IMR-90 (cell line): ENCODE measurements at regions not wholly inside any gene's neighbourhood (a gene's known extent, or its start where the extent isn't known, plus 50 kb on each side); places are given as distances from the start of the nearest gene placed in this dataset.

Experiments used
- ATAC-seq: fragments of 200-7000 bp; cut with Tn5 transposase; 2 replicates; pipeline ENCODE4 v1.9.1; 2020; ENCODE audit warnings: low read depth, mild to moderate bottlenecking, moderate library complexity
- BruUV-seq: library from RNA; stranded (reverse); fragments of 400-500 nt; replicated peaks from 2 replicates; lab custom pipeline; 2021; lab: Mats Ljungman, UMichigan
- CTCF ChIA-PET: fragments of 300-600 bp; formaldehyde crosslinking; extraction: SDS; loops from one replicate; lab custom pipeline; 2021; ENCODE audit warnings: antibody characterized with exemption; lab: Yijun Ruan, JAX
- POLR2A ChIA-PET: fragments of 300-600 bp; sonication (Branson Sonifier 250); formaldehyde crosslinking; loops from one replicate; lab custom pipeline; 2022; ENCODE audit warnings: antibody characterized with exemption; ENCODE audit not compliant: unreplicated experiment; lab: Charles Lee
- DNase-seq: peaks from one replicate; pipeline ENCODE4 v3.0.0; 2013
- H2AFZ ChIP-seq: replicated peaks from 2 replicates; pipeline ENCODE3; 2013; ENCODE audit warnings: low read length, mild to moderate bottlenecking; ENCODE audit not compliant: poor library complexity
- H2AK5ac ChIP-seq: 2 replicates; pipeline ENCODE4 v1.6.1; 2013; ENCODE audit warnings: low read depth, low read length, inconsistent platforms
- H2AK9ac ChIP-seq: replicated peaks from 2 replicates; pipeline ENCODE3; 2013; ENCODE audit warnings: mild to moderate bottlenecking, low read depth, low read length, moderate library complexity; ENCODE audit not compliant: poor library complexity
- H2BK120ac ChIP-seq: 2 replicates; pipeline ENCODE4 v1.6.1; 2013; ENCODE audit warnings: low read depth, low read length, inconsistent platforms
- H2BK15ac ChIP-seq: 3 replicates; pipeline ENCODE4 v1.6.1; 2013; ENCODE audit warnings: low read depth, low read length, inconsistent platforms
- H2BK20ac ChIP-seq: 2 replicates; pipeline ENCODE4 v1.6.1; 2013; ENCODE audit warnings: low read depth, mild to moderate bottlenecking, inconsistent platforms, low read length, moderate library complexity
- H2BK5ac ChIP-seq: 2 replicates; pipeline ENCODE4 v1.6.1; 2013; ENCODE audit warnings: mild to moderate bottlenecking, low read depth, low read length, inconsistent platforms; ENCODE audit not compliant: poor library complexity, severe bottlenecking
- H3K14ac ChIP-seq: replicated peaks from 2 replicates; pipeline ENCODE4 v1.6.1; 2013; ENCODE audit warnings: low read depth, low read length, inconsistent platforms
- H3K18ac ChIP-seq: 2 replicates; pipeline ENCODE4 v1.6.1; 2013; ENCODE audit warnings: low read depth, low read length, control low read depth
- H3K23ac ChIP-seq: 2 replicates; pipeline ENCODE4 v1.6.1; 2013; ENCODE audit warnings: low read depth, low read length, inconsistent platforms
- H3K27ac ChIP-seq: 2 replicates; pipeline ENCODE4 v1.5.1; 2013; ENCODE audit warnings: mild to moderate bottlenecking, control low read depth, low read length; ENCODE audit not compliant: insufficient read depth
- H3K27me3 ChIP-seq: 2 replicates; pipeline ENCODE4 v1.6.1; 2013; ENCODE audit warnings: low read length; ENCODE audit not compliant: control insufficient read depth, insufficient read depth
- H3K36me3 ChIP-seq: 2 replicates; pipeline ENCODE4 v1.6.1; 2013; ENCODE audit warnings: low read length, mixed read lengths; ENCODE audit not compliant: control insufficient read depth, insufficient read depth
- H3K4ac ChIP-seq: 2 replicates; pipeline ENCODE4 v1.6.1; 2013; ENCODE audit warnings: low read depth, low read length, inconsistent platforms
- H3K4me1 ChIP-seq: 2 replicates; pipeline ENCODE4 v1.6.1; 2013; ENCODE audit warnings: low read length, mixed read lengths; ENCODE audit not compliant: control insufficient read depth, insufficient read depth
- H3K4me2 ChIP-seq: 2 replicates; pipeline ENCODE4 v1.6.1; 2013; ENCODE audit warnings: low read depth, mild to moderate bottlenecking, control low read depth, low read length, moderate library complexity
- H3K4me3 ChIP-seq: 2 replicates; pipeline ENCODE4 v1.5.1; 2013; ENCODE audit warnings: low read depth, mild to moderate bottlenecking, control low read depth, low read length, moderate library complexity; ENCODE audit not compliant: insufficient read depth
- H3K56ac ChIP-seq: 2 replicates; pipeline ENCODE4 v1.6.1; 2013; ENCODE audit warnings: low read length, inconsistent platforms; ENCODE audit not compliant: insufficient read depth; ENCODE audit errors: extremely low read depth
- H3K79me1 ChIP-seq, 2 experiments: 2 replicates each; pipeline ENCODE4 v1.6.1; 2013; ENCODE audit warnings: low read length in 2 of 2, inconsistent platforms in 1 of 2, low read depth in 1 of 2
- H3K9ac ChIP-seq: 2 replicates; pipeline ENCODE4 v1.6.1; 2013; ENCODE audit warnings: low read depth, low read length, control low read depth
- H3K9me1 ChIP-seq: 2 replicates; pipeline ENCODE4 v1.6.1; 2013; ENCODE audit warnings: low read length, inconsistent platforms; ENCODE audit not compliant: insufficient read depth
- H3K9me3 ChIP-seq: 2 replicates; pipeline ENCODE4 v1.6.1; 2013; ENCODE audit warnings: low read length; ENCODE audit not compliant: control insufficient read depth, insufficient read depth
- H4K20me1 ChIP-seq: 2 replicates; pipeline ENCODE4 v1.6.1; 2013; ENCODE audit warnings: low read length, inconsistent platforms; ENCODE audit not compliant: insufficient read depth
- H4K5ac ChIP-seq: 2 replicates; pipeline ENCODE4 v1.6.1; 2013; ENCODE audit warnings: mild to moderate bottlenecking, low read depth, low read length, control low read depth
- H4K8ac ChIP-seq, 2 experiments: 2 replicates each; pipeline ENCODE4 v1.6.1; 2013; ENCODE audit warnings: low read depth in 2 of 2, low read length in 2 of 2, control low read depth in 1 of 2, inconsistent platforms in 1 of 2
- H4K91ac ChIP-seq: 2 replicates; pipeline ENCODE4 v1.6.1; 2013; ENCODE audit warnings: low read depth, low read length, inconsistent platforms; ENCODE audit not compliant: insufficient read depth
- BHLHE40 ChIP-seq: fragments of 150-350 bp; IDR thresholded peaks from 2 replicates; pipeline ENCODE4 v1.6.1; 2016; ENCODE audit warnings: mild to moderate bottlenecking, low read depth, low read length
- CEBPB ChIP-seq: IDR thresholded peaks from 2 replicates; pipeline ENCODE4 v1.6.1; 2012; ENCODE audit warnings: low read depth, low read length, improper control_type of control experiment
- CTCF ChIP-seq: conservative IDR thresholded peaks from 2 replicates; pipeline ENCODE4 v1.5.1; 2012; ENCODE audit warnings: mild to moderate bottlenecking, low read depth, low read length, improper control_type of control experiment
- ELK1 ChIP-seq: fragments of 150-350 bp; IDR thresholded peaks from 2 replicates; pipeline ENCODE4 v1.6.1; 2016; ENCODE audit warnings: low read depth, mild to moderate bottlenecking, low read length, moderate library complexity, borderline replicate concordance
- FOS ChIP-seq: fragments of 150-350 bp; IDR thresholded peaks from 2 replicates; pipeline ENCODE4 v1.6.1; 2016; ENCODE audit warnings: low read depth, low read length
- MAFK ChIP-seq: IDR thresholded peaks from 2 replicates; pipeline ENCODE4 v1.6.1; 2012; ENCODE audit warnings: low read depth, low read length, improper control_type of control experiment
- NFE2L2 ChIP-seq: fragments of 150-350 bp; IDR thresholded peaks from 2 replicates; pipeline ENCODE4 v1.6.1; 2016; ENCODE audit warnings: low read depth, mild to moderate bottlenecking, low read length
- RFX5 ChIP-seq: IDR thresholded peaks from 2 replicates; pipeline ENCODE4 v1.8.0; 2012; ENCODE audit warnings: low read depth, mild to moderate bottlenecking, low read length, moderate library complexity
- USF2 ChIP-seq: fragments of 150-350 bp; IDR thresholded peaks from 2 replicates; pipeline ENCODE4 v1.6.1; 2017; ENCODE audit warnings: mild to moderate bottlenecking, antibody characterized with exemption, low read length, low read depth
- WGBS, 2 experiments: methylation state at CpG; one replicate each; pipeline versions ENCODE4 v1.1.5 to v1.1.7; 2013; ENCODE audit warnings: missing lambda C conversion rate in 2 of 2; ENCODE audit not compliant: insufficient read length in 1 of 2; ENCODE audit errors: extremely low coverage in 2 of 2; 5-methylcytosine and 5-hydroxymethylcytosine counted together
- dilution Hi-C: fragments of 300-500 bp; cut with HindIII; formaldehyde crosslinking; loops from one replicate; pipeline ENCODE4 v1.14.3; 2018; ENCODE audit warnings: low sequenced_read_pairs; ENCODE audit not compliant: unreplicated experiment
- in situ Hi-C: fragments of 300-500 bp; cut with MboI; formaldehyde crosslinking; loops from 3 replicates; pipeline ENCODE4 v1.14.3; 2019; ENCODE audit warnings: low sequenced_read_pairs, inconsistent platforms, mixed read lengths
- intact Hi-C: fragments of 100-400 bp; cut with micrococcal nuclease; formaldehyde crosslinking; loops from 2 replicates; pipeline ENCODE4 v1.10.0; 2022

GRCh38 chr15:30816430-30816829 is 87.3 kb upstream of the FAN1 start:
- Histone ChIP-seq H4K91ac (no peak overlapping the region), H3K23ac (no peak overlapping the region), H4K5ac (no peak overlapping the region), H2BK5ac (no peak overlapping the region), H3K9me3 (no peaks in the 10 kb centered on the region), H2AK5ac (no peak overlapping the region), H4K8ac (no peak overlapping the region), H3K56ac (no peak overlapping the region), H3K18ac (no peak overlapping the region), H2AK9ac (no peak overlapping the region), H3K14ac (no peak overlapping the region), H2AFZ (no peak overlapping the region), H3K79me1 (no peaks in the 10 kb centered on the region), H2BK120ac (no peak overlapping the region), H3K27me3 (no peaks in the 10 kb centered on the region; the same call in 1 of the 2 replicates), H3K9me1 (no peaks in the 10 kb centered on the region), H3K4me2 (no peak overlapping the region), H2BK20ac (no peak overlapping the region), H3K4me1 (no peaks in the 10 kb centered on the region), H4K20me1 (no peaks in the 10 kb centered on the region), H2BK15ac (no peak overlapping the region), H3K27ac (no peak overlapping the region), H3K4me3 (no peak overlapping the region), H3K4ac (no peak overlapping the region), H3K9ac (no peak overlapping the region), H3K36me3 (no peaks in the 10 kb centered on the region)
- CTCF ChIA-PET = no interaction called here
- dilution Hi-C loops (no loop called here), in situ Hi-C loops (no loop called here), intact Hi-C loops (no loop called here)
- 77% methylated on average over 5 of the region's 19 CpGs; no CpG with 5 or more reads in 1 of the 2 experiments for WGBS, 2 experiments
- TF ChIP-seq NFE2L2 = no peak
- TF ChIP-seq USF2 = no peak
- TF ChIP-seq CEBPB = no peak
- TF ChIP-seq CTCF = no peak
- TF ChIP-seq BHLHE40 = no peak
- TF ChIP-seq RFX5 = no peak
- no peak for TF ChIP-seq ELK1
- TF ChIP-seq MAFK = no peak
- no peak for TF ChIP-seq FOS
- no peak for ATAC-seq
- DNase-seq = no peak
- BruUV-seq = no TSS peak
- POLR2A ChIA-PET = no interaction called here
